ENCODE measurements at regions not wholly inside any gene's neighbourhood (a gene's known extent, or its start where the extent isn't known, plus 50 kb on each side); places are given as distances from the start of the nearest gene placed in this dataset.
A peak's percentile ranks its signal among the peaks of the same experiment; 100 is the strongest.

- WGBS (ENCODE audit: insufficient coverage), result no CpG with 5 or more reads among the region's 5 CpGs
- no peak for DNase-seq
- no peaks in the 10 kb centered on the region for H3K4me1 ChIP-seq (ENCODE audit: control insufficient read depth, insufficient read depth, low read length)
- H3K27me3 ChIP-seq (ENCODE audit: control insufficient read depth, insufficient read depth, low read length), result no peaks in the 10 kb centered on the region
- no peaks in the 10 kb centered on the region for H3K9me3 ChIP-seq (replicated peaks; ENCODE audit: control insufficient read depth, low read depth, low read length)
- H3K27ac ChIP-seq (ENCODE audit: low read length), result no peak overlapping the region
- H3K4me3 ChIP-seq (ENCODE audit: low read length), result no peak overlapping the region
- H3K36me3 ChIP-seq (ENCODE audit: control insufficient read depth, insufficient read depth, low read length), result no peaks in the 10 kb centered on the region
These were observed 267.3 kb upstream of the SRRM4 start for GRCh38 chr12:118714051-118714460.

- no peak for DNase-seq
- no peaks in the 10 kb centered on the region for H3K9me3 ChIP-seq (replicated peaks; ENCODE audit: control insufficient read depth, low read depth, low read length)
- WGBS (ENCODE audit: insufficient coverage), result 60% methylated on average over 1 of the region's 4 CpGs
- H3K27ac ChIP-seq (ENCODE audit: low read length), result no peak overlapping the region
- H3K4me1 ChIP-seq (ENCODE audit: control insufficient read depth, insufficient read depth, low read length), result no peaks in the 10 kb centered on the region
- H3K27me3 ChIP-seq (ENCODE audit: control insufficient read depth, insufficient read depth, low read length), result no peaks in the 10 kb centered on the region
- H3K36me3 ChIP-seq (ENCODE audit: control insufficient read depth, insufficient read depth, low read length), result no peaks in the 10 kb centered on the region
- H3K4me3 ChIP-seq (ENCODE audit: low read length), result no peak overlapping the region
These were observed 266.8 kb upstream of the SRRM4 start for GRCh38 chr12:118714500-118714899.

GRCh38 chr12:118715647-118716046 lies 265.7 kb upstream of the SRRM4 start:
- no CpG with 5 or more reads among the region's 2 CpGs for WGBS (ENCODE audit: insufficient coverage)
- Histone ChIP-seq H3K27ac (ENCODE audit: low read length) (no peak overlapping the region), H3K27me3 (ENCODE audit: control insufficient read depth, insufficient read depth, low read length) (no peaks in the 10 kb centered on the region), H3K9me3 (replicated peaks; ENCODE audit: control insufficient read depth, low read depth, low read length) (no peaks in the 10 kb centered on the region), H3K4me1 (ENCODE audit: control insufficient read depth, insufficient read depth, low read length) (no peaks in the 10 kb centered on the region), H3K36me3 (ENCODE audit: control insufficient read depth, insufficient read depth, low read length) (no peaks in the 10 kb centered on the region), H3K4me3 (ENCODE audit: low read length) (no peak overlapping the region)
- no peak for DNase-seq

- no peak for DNase-seq
- peaks cover 3% of the 10 kb centered on the region for H3K9me3 ChIP-seq (replicated peaks; ENCODE audit: control insufficient read depth, low read depth, low read length)
- no peaks in the 10 kb centered on the region for H3K27me3 ChIP-seq (ENCODE audit: control insufficient read depth, insufficient read depth, low read length)
- H3K4me1 ChIP-seq (ENCODE audit: control insufficient read depth, insufficient read depth, low read length), result no peaks in the 10 kb centered on the region
- no peak overlapping the region for H3K27ac ChIP-seq (ENCODE audit: low read length)
- no peak overlapping the region for H3K4me3 ChIP-seq (ENCODE audit: low read length)
- H3K36me3 ChIP-seq (ENCODE audit: control insufficient read depth, insufficient read depth, low read length), result no peaks in the 10 kb centered on the region
- WGBS (ENCODE audit: insufficient coverage), result no CpG with 5 or more reads among the region's 11 CpGs
These were observed 254.0 kb upstream of the SRRM4 start for GRCh38 chr12:118727196-118727978.

- DNase-seq, result no peak
- WGBS (ENCODE audit: insufficient coverage), result 62% methylated on average over 2 of the region's 3 CpGs
These were observed 253.4 kb upstream of the SRRM4 start for GRCh38 chr12:118727979-118728366.

GRCh38 chr12:118734266-118734665 lies 247.1 kb upstream of the SRRM4 start:
- Histone ChIP-seq H3K27ac (ENCODE audit: low read length) (no peak overlapping the region), H3K9me3 (replicated peaks; ENCODE audit: control insufficient read depth, low read depth, low read length) (no peaks in the 10 kb centered on the region), H3K4me1 (ENCODE audit: control insufficient read depth, insufficient read depth, low read length) (no peaks in the 10 kb centered on the region), H3K27me3 (ENCODE audit: control insufficient read depth, insufficient read depth, low read length) (no peaks in the 10 kb centered on the region), H3K4me3 (ENCODE audit: low read length) (no peak overlapping the region), H3K36me3 (ENCODE audit: control insufficient read depth, insufficient read depth, low read length) (no peaks in the 10 kb centered on the region)
- peak; percentile 6 for DNase-seq
- 47% methylated on average over 5 of the region's 7 CpGs for WGBS (ENCODE audit: insufficient coverage)

More at GRCh38 chr12:118727979-118728366, 253.4 kb upstream of the SRRM4 start:
- Histone ChIP-seq H3K36me3 (ENCODE audit: control insufficient read depth, insufficient read depth, low read length) (no peaks in the 10 kb centered on the region), H3K4me3 (ENCODE audit: low read length) (no peak overlapping the region), H3K4me1 (ENCODE audit: control insufficient read depth, insufficient read depth, low read length) (no peaks in the 10 kb centered on the region), H3K9me3 (replicated peaks; ENCODE audit: control insufficient read depth, low read depth, low read length) (peaks cover 3% of the 10 kb centered on the region), H3K27ac (ENCODE audit: low read length) (no peak overlapping the region), H3K27me3 (ENCODE audit: control insufficient read depth, insufficient read depth, low read length) (no peaks in the 10 kb centered on the region)

- no peaks in the 10 kb centered on the region for H3K4me1 ChIP-seq (ENCODE audit: control insufficient read depth, insufficient read depth, low read length)
- 86% methylated on average over 2 of the region's 4 CpGs for WGBS (ENCODE audit: insufficient coverage)
- DNase-seq, result no peak
These were observed 243.3 kb upstream of the SRRM4 start for GRCh38 chr12:118737985-118738540.

GRCh38 chr12:118741194-118741593 lies 240.1 kb upstream of the SRRM4 start:
- H3K27ac ChIP-seq (ENCODE audit: low read length), result no peak overlapping the region

More at GRCh38 chr12:118737985-118738540, 243.3 kb upstream of the SRRM4 start:
- Histone ChIP-seq H3K4me3 (ENCODE audit: low read length) (no peak overlapping the region), H3K27me3 (ENCODE audit: control insufficient read depth, insufficient read depth, low read length) (no peaks in the 10 kb centered on the region), H3K36me3 (ENCODE audit: control insufficient read depth, insufficient read depth, low read length) (no peaks in the 10 kb centered on the region), H3K9me3 (replicated peaks; ENCODE audit: control insufficient read depth, low read depth, low read length) (no peaks in the 10 kb centered on the region), H3K27ac (ENCODE audit: low read length) (no peak overlapping the region)

GRCh38 chr12:118742431-118742830 lies 238.9 kb upstream of the SRRM4 start:
- no peaks in the 10 kb centered on the region for H3K9me3 ChIP-seq (replicated peaks; ENCODE audit: control insufficient read depth, low read depth, low read length)
- H3K27ac ChIP-seq (ENCODE audit: low read length), result no peak overlapping the region
- H3K4me1 ChIP-seq (ENCODE audit: control insufficient read depth, insufficient read depth, low read length), result no peaks in the 10 kb centered on the region
- DNase-seq, result no peak
- H3K36me3 ChIP-seq (ENCODE audit: control insufficient read depth, insufficient read depth, low read length), result no peaks in the 10 kb centered on the region
- H3K27me3 ChIP-seq (ENCODE audit: control insufficient read depth, insufficient read depth, low read length), result no peaks in the 10 kb centered on the region
- WGBS (ENCODE audit: insufficient coverage), result 75% methylated on average over 2 of the region's 3 CpGs
- no peak overlapping the region for H3K4me3 ChIP-seq (ENCODE audit: low read length)

More at GRCh38 chr12:118741194-118741593, 240.1 kb upstream of the SRRM4 start:
- H3K4me3 ChIP-seq (ENCODE audit: low read length), result no peak overlapping the region
- DNase-seq, result no peak
- H3K9me3 ChIP-seq (replicated peaks; ENCODE audit: control insufficient read depth, low read depth, low read length), result no peaks in the 10 kb centered on the region
- no peaks in the 10 kb centered on the region for H3K4me1 ChIP-seq (ENCODE audit: control insufficient read depth, insufficient read depth, low read length)
- H3K27me3 ChIP-seq (ENCODE audit: control insufficient read depth, insufficient read depth, low read length), result no peaks in the 10 kb centered on the region
- H3K36me3 ChIP-seq (ENCODE audit: control insufficient read depth, insufficient read depth, low read length), result no peaks in the 10 kb centered on the region

- Histone ChIP-seq H3K4me1 (ENCODE audit: control insufficient read depth, insufficient read depth, low read length) (no peaks in the 10 kb centered on the region), H3K9me3 (replicated peaks; ENCODE audit: control insufficient read depth, low read depth, low read length) (no peaks in the 10 kb centered on the region), H3K27me3 (ENCODE audit: control insufficient read depth, insufficient read depth, low read length) (no peaks in the 10 kb centered on the region), H3K36me3 (ENCODE audit: control insufficient read depth, insufficient read depth, low read length) (no peaks in the 10 kb centered on the region), H3K27ac (ENCODE audit: low read length) (no peak overlapping the region), H3K4me3 (ENCODE audit: low read length) (no peak overlapping the region)
- no peak for DNase-seq
- 59% methylated on average over 2 of the region's 4 CpGs for WGBS (ENCODE audit: insufficient coverage)
These were observed 237.2 kb upstream of the SRRM4 start for GRCh38 chr12:118743896-118744700.
